HepG2 (cell line): ENCODE measurements at regions not wholly inside any gene's neighbourhood (a gene's known extent, or its start where the extent isn't known, plus 50 kb on each side); places are given as distances from the start of the nearest gene placed in this dataset.
"Not testable (repeated sequence)": the region's sequence is repeated elsewhere in the genome, so short reads cannot be mapped to it uniquely, and the experiment has no call there.

Experiments
- LCORL ChIP-seq, 2 experiments: fragments of 450-650 bp in 1 of 2; sonication (generic) in 1 of 2; formaldehyde crosslinking in 1 of 2; IDR thresholded peaks; 2 replicates each; pipeline versions ENCODE4 v1.5.0 to v1.6.1; 2017 to 2020; ENCODE audit warnings: antibody characterized with exemption in 1 of 2, missing genetic modification reagents in 1 of 2
- POLR2A ChIP-seq, 2 experiments: IDR thresholded peaks; 2 replicates each; pipeline ENCODE4 v1.6.1; 2011; ENCODE audit warnings: low read depth in 2 of 2, low read length in 2 of 2, mild to moderate bottlenecking in 1 of 2, moderate library complexity in 1 of 2; ENCODE audit not compliant: insufficient read depth in 1 of 2
- POLR2AphosphoS2 ChIP-seq: IDR thresholded peaks from 2 replicates; pipeline ENCODE4 v1.6.1; 2011; ENCODE audit warnings: low read depth, low read length, improper control_type of control experiment
- POLR2G ChIP-seq: fragments of 200-400 bp; formaldehyde crosslinking; IDR thresholded peaks from 2 replicates; pipeline ENCODE4 v1.6.1; 2018; ENCODE audit warnings: mild to moderate bottlenecking, low read depth, low read length, moderate library complexity
- TBL1XR1 ChIP-seq: fragments of 150-350 bp; IDR thresholded peaks from 2 replicates; pipeline ENCODE4 v1.6.1; 2014; ENCODE audit warnings: borderline replicate concordance, low read length; ENCODE audit not compliant: partially characterized antibody
- ZMYM2 ChIP-seq: sonication (generic); formaldehyde crosslinking; IDR thresholded peaks from 2 replicates; pipeline ENCODE4 v1.8.0; 2022; ENCODE audit warnings: mild to moderate bottlenecking, missing genetic modification reagents
- ZNF33B ChIP-seq: sonication (generic); formaldehyde crosslinking; IDR thresholded peaks from 2 replicates; pipeline ENCODE4 v1.5.1; 2020; ENCODE audit warnings: mild to moderate bottlenecking, missing genetic modification reagents
- TF ChIP-seq, protein P1 (sequence below): IDR thresholded peaks from 2 replicates; pipeline ENCODE4 v1.6.1; 2016
- TF ChIP-seq, protein P2 (sequence below): sonication (generic); formaldehyde crosslinking; IDR thresholded peaks from 2 replicates; pipeline ENCODE4 v1.5.0; 2020; ENCODE audit warnings: mild to moderate bottlenecking, missing genetic modification reagents, moderate library complexity

DNA sequence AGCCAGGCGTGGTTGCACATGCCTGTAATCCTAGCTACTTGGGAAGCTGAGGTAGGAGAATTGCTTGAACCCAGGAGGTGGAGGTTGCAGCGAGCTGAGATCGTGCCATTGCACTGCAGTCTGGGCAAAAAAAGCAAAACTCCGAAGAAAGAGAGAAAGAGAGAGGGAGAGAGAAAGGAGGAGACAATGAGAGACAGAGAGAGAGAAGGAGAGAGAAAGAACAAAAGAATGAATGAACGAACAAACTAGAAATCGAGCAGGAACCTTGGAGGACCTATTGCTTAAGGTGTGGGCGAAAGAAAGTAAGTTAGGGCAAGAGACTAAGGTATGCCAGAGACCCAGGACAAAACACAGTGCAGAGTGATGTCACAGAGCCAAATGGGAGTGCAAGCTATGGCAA lies 102.8 kb upstream of the FBXO28 start:
- not testable (repeated sequence) for TF ChIP-seq POLR2AphosphoS2; TBL1XR1; POLR2A (IDR thresholded peaks at IDR 0.05; ENCODE audit: insufficient read depth in 1 of 2, low read depth in 2 of 2, low read length in 2 of 2); LCORL (IDR thresholded peaks at IDR 0.05); LCORL (CRISPR knock-in tag; IDR thresholded peaks at IDR 0.05); ZNF33B (CRISPR knock-in tag); ZMYM2 (CRISPR knock-in tag); POLR2G
- TF ChIP-seq, protein P1, sequence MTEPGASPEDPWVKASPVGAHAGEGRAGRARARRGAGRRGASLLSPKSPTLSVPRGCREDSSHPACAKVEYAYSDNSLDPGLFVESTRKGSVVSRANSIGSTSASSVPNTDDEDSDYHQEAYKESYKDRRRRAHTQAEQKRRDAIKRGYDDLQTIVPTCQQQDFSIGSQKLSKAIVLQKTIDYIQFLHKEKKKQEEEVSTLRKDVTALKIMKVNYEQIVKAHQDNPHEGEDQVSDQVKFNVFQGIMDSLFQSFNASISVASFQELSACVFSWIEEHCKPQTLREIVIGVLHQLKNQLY (CRISPR knock-in tag): not testable (repeated sequence)
- TF ChIP-seq, protein P2, sequence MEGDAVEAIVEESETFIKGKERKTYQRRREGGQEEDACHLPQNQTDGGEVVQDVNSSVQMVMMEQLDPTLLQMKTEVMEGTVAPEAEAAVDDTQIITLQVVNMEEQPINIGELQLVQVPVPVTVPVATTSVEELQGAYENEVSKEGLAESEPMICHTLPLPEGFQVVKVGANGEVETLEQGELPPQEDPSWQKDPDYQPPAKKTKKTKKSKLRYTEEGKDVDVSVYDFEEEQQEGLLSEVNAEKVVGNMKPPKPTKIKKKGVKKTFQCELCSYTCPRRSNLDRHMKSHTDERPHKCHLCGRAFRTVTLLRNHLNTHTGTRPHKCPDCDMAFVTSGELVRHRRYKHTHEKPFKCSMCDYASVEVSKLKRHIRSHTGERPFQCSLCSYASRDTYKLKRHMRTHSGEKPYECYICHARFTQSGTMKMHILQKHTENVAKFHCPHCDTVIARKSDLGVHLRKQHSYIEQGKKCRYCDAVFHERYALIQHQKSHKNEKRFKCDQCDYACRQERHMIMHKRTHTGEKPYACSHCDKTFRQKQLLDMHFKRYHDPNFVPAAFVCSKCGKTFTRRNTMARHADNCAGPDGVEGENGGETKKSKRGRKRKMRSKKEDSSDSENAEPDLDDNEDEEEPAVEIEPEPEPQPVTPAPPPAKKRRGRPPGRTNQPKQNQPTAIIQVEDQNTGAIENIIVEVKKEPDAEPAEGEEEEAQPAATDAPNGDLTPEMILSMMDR (CRISPR knock-in tag): not testable (repeated sequence)
